NCI-H2029 (cell line): ENCODE measurements at regions not wholly inside any gene's neighbourhood (a gene's known extent, or its start where the extent isn't known, plus 50 kb on each side); places are given as distances from the start of the nearest gene placed in this dataset.
"Not testable (repeated sequence)": the region's sequence is repeated elsewhere in the genome, so short reads cannot be mapped to it uniquely, and the experiment has no call there.

ENCODE experiments used
- DNase-seq: peaks from one replicate; lab custom pipeline; 2025; lab: John Stamatoyannopoulos, UW

- DNase-seq, result no peak
Observed at GRCh38 chr6:21772477-21772876, 178.9 kb downstream of the SOX4 start.

- no peak for DNase-seq
Observed at GRCh38 chr6:21772884-21773575, 179.5 kb downstream of the SOX4 start.

- DNase-seq, result no peak
Observed at GRCh38 chr6:21773576-21773968, 180.0 kb downstream of the SOX4 start.

GRCh38 chr6:21777846-21778245 lies 184.3 kb downstream of the SOX4 start:
- no peak for DNase-seq

GRCh38 chr6:21780141-21780540 lies 186.6 kb downstream of the SOX4 start:
- DNase-seq, result no peak

GRCh38 chr6:21780679-21781078 lies 187.1 kb downstream of the SOX4 start:
- no peak for DNase-seq

- no peak for DNase-seq
Observed at GRCh38 chr6:21781128-21781527, 187.6 kb downstream of the SOX4 start.

GRCh38 chr6:21785164-21785563 lies 191.6 kb downstream of the SOX4 start:
- DNase-seq, result no peak

GRCh38 chr6:21791056-21791455 lies 197.5 kb downstream of the SOX4 start:
- no peak for DNase-seq

- no peak for DNase-seq
Observed at GRCh38 chr6:21791581-21791980, 198.0 kb downstream of the SOX4 start.

GRCh38 chr6:21792177-21792576 lies 198.6 kb downstream of the SOX4 start:
- no peak for DNase-seq

GRCh38 chr6:21796979-21797378 lies 203.4 kb downstream of the SOX4 start:
- DNase-seq, result not testable (repeated sequence)

GRCh38 chr6:21798468-21798867 lies 204.9 kb downstream of the SOX4 start:
- DNase-seq, result no peak

- DNase-seq, result no peak
Observed at GRCh38 chr6:21800330-21800729, 206.8 kb downstream of the SOX4 start.

GRCh38 chr6:21800948-21801438 lies 207.4 kb downstream of the SOX4 start:
- peak; percentile 64 for DNase-seq

GRCh38 chr6:21801446-21802174 lies 208.1 kb downstream of the SOX4 start:
- DNase-seq, result peak; percentile 14

GRCh38 chr6:21802175-21802822 lies 208.7 kb downstream of the SOX4 start:
- peak; percentile 35 for DNase-seq

GRCh38 chr6:21804941-21805610 lies 211.5 kb downstream of the SOX4 start:
- no peak for DNase-seq

- DNase-seq, result no peak
Observed at GRCh38 chr6:21807299-21808044, 213.9 kb downstream of the SOX4 start.

- DNase-seq, result no peak
Observed at GRCh38 chr6:21808045-21808470, 214.5 kb downstream of the SOX4 start.

GRCh38 chr6:21808551-21809242 lies 215.1 kb downstream of the SOX4 start:
- DNase-seq, result peak; percentile 62
